ENCODE measurements at regions not wholly inside any gene's neighbourhood (a gene's known extent, or its start where the extent isn't known, plus 50 kb on each side); places are given as distances from the start of the nearest gene placed in this dataset.

- no peak overlapping the region for H3K4me3 ChIP-seq (ENCODE audit: low read depth, poor library complexity, severe bottlenecking)
- DNase-seq (ENCODE audit: low spot score in 2 of 2), result no peak
- 51 to 52% methylated on average over 7 of the region's 7 CpGs for WGBS, 2 donors
- TF ChIP-seq, protein P1, sequence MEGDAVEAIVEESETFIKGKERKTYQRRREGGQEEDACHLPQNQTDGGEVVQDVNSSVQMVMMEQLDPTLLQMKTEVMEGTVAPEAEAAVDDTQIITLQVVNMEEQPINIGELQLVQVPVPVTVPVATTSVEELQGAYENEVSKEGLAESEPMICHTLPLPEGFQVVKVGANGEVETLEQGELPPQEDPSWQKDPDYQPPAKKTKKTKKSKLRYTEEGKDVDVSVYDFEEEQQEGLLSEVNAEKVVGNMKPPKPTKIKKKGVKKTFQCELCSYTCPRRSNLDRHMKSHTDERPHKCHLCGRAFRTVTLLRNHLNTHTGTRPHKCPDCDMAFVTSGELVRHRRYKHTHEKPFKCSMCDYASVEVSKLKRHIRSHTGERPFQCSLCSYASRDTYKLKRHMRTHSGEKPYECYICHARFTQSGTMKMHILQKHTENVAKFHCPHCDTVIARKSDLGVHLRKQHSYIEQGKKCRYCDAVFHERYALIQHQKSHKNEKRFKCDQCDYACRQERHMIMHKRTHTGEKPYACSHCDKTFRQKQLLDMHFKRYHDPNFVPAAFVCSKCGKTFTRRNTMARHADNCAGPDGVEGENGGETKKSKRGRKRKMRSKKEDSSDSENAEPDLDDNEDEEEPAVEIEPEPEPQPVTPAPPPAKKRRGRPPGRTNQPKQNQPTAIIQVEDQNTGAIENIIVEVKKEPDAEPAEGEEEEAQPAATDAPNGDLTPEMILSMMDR (IDR thresholded peaks at IDR 0.05), result no peak
- no peak for TF ChIP-seq POLR2A (IDR thresholded peaks at IDR 0.05)
- intact Hi-C loops (cut with DNase I; ENCODE audit: low total_unique reads), result no loop called here
Measured at GRCh38 chr20:6715401-6715941, 52.0 kb upstream of the BMP2 start.

GRCh38 chr20:6714279-6714711, 53.2 kb upstream of the BMP2 start:
- no peak for TF ChIP-seq POLR2A (IDR thresholded peaks at IDR 0.05)
- TF ChIP-seq, protein P1 (IDR thresholded peaks at IDR 0.05), result no peak
- no peak for DNase-seq (ENCODE audit: low spot score in 2 of 2)
- WGBS, 2 donors, result 74 to 84% methylated on average over 5 of the region's 5 CpGs
- intact Hi-C loops (cut with DNase I; ENCODE audit: low total_unique reads), result no loop called here
- H3K4me3 ChIP-seq (ENCODE audit: low read depth, poor library complexity, severe bottlenecking), result no peak overlapping the region

- no peak for DNase-seq (ENCODE audit: low spot score in 2 of 2)
- no peak overlapping the region for H3K4me3 ChIP-seq (ENCODE audit: low read depth, poor library complexity, severe bottlenecking)
- TF ChIP-seq, protein P1 (IDR thresholded peaks at IDR 0.05), result no peak
- no peak for TF ChIP-seq POLR2A (IDR thresholded peaks at IDR 0.05)
- intact Hi-C loops (cut with DNase I; ENCODE audit: low total_unique reads), result no loop called here
- WGBS, 2 donors, result 92 to 93% methylated on average over 12 of the region's 12 CpGs
Measured at GRCh38 chr20:6711951-6712649, 55.4 kb upstream of the BMP2 start.

- no peak for DNase-seq (ENCODE audit: low spot score in 2 of 2)
- WGBS, 2 donors, result 84 to 88% methylated on average over 4 of the region's 4 CpGs
- H3K4me3 ChIP-seq (ENCODE audit: low read depth, poor library complexity, severe bottlenecking), result no peak overlapping the region
- intact Hi-C loops (cut with DNase I; ENCODE audit: low total_unique reads), result no loop called here
- TF ChIP-seq, protein P1 (IDR thresholded peaks at IDR 0.05), result no peak
- no peak for TF ChIP-seq POLR2A (IDR thresholded peaks at IDR 0.05)
Measured at GRCh38 chr20:6709910-6710595, 57.4 kb upstream of the BMP2 start.

DNA sequence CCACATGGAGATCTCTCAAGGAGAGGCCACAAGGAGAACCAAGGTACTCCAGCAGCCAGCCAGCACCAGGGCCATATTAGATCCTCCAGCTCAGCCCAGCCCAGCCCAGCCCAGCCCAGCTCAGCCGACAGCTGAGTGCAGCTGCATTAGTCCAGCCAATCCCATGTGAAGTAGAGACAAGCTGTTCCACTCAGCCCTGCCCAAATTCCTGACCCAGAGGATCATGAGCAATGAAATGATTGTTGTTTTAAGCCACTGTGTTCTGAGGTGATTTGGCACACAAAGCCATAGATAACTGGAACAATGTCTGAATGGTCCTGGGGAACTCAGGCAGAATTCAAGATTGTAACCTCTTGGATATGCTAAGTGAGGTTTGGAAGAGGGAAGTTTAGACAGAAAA, 59.5 kb upstream of the BMP2 start:
- intact Hi-C loops (cut with DNase I; ENCODE audit: low total_unique reads), result no loop called here
- no peak overlapping the region for H3K4me3 ChIP-seq (ENCODE audit: low read depth, poor library complexity, severe bottlenecking)
- no peak for TF ChIP-seq POLR2A (IDR thresholded peaks at IDR 0.05)
- TF ChIP-seq, protein P1 (IDR thresholded peaks at IDR 0.05), result no peak
- 10 to 33% methylated on average over 1 of the region's 1 CpG for WGBS, 2 donors
- no peak for DNase-seq (ENCODE audit: low spot score in 2 of 2)
